DND-41 (cell line): ENCODE measurements at regions not wholly inside any gene's neighbourhood (a gene's known extent, or its start where the extent isn't known, plus 50 kb on each side); places are given as distances from the start of the nearest gene placed in this dataset.

Experiments
- EZH2 ChIP-seq: IDR thresholded peaks from 3 replicates; pipeline ENCODE4 v1.6.1; 2012; ENCODE audit warnings: borderline replicate concordance, low read depth, mild to moderate bottlenecking, moderate library complexity, low read length, inconsistent platforms; ENCODE audit not compliant: severe bottlenecking
- TF ChIP-seq, protein P1 (sequence below): IDR thresholded peaks from 2 replicates; pipeline ENCODE4 v1.5.1; 2012; ENCODE audit warnings: borderline replicate concordance, low read length, moderate library complexity, mild to moderate bottlenecking; ENCODE audit not compliant: poor library complexity, severe bottlenecking; ENCODE audit errors: extremely low read depth

DNA sequence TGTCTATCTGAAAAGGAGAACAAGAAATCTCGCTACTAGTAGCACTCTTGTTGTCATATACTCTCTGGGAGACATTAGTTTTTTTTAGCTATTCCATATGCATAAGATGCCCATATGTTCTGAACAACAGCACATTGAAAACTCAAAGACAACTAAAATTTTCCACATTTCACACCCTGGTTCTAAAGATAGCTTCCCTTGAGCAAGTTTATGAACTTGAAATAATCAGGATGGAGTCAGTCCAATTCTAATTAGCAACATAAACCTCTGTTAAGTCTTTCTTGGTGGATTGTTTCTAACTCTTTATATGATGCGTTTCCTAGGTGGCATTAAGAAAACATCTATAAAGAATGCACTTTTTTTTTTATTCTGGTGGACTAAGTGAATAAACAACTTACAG, 1095.3 kb downstream of the GRM8 start:
- TF ChIP-seq, protein P1, sequence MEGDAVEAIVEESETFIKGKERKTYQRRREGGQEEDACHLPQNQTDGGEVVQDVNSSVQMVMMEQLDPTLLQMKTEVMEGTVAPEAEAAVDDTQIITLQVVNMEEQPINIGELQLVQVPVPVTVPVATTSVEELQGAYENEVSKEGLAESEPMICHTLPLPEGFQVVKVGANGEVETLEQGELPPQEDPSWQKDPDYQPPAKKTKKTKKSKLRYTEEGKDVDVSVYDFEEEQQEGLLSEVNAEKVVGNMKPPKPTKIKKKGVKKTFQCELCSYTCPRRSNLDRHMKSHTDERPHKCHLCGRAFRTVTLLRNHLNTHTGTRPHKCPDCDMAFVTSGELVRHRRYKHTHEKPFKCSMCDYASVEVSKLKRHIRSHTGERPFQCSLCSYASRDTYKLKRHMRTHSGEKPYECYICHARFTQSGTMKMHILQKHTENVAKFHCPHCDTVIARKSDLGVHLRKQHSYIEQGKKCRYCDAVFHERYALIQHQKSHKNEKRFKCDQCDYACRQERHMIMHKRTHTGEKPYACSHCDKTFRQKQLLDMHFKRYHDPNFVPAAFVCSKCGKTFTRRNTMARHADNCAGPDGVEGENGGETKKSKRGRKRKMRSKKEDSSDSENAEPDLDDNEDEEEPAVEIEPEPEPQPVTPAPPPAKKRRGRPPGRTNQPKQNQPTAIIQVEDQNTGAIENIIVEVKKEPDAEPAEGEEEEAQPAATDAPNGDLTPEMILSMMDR, result no peak
- no peak for TF ChIP-seq EZH2
